ENCODE measurements at regions not wholly inside any gene's neighbourhood (a gene's known extent, or its start where the extent isn't known, plus 50 kb on each side); places are given as distances from the start of the nearest gene placed in this dataset.
"Not testable (repeated sequence)": the region's sequence is repeated elsewhere in the genome, so short reads cannot be mapped to it uniquely, and the experiment has no call there.

DNA sequence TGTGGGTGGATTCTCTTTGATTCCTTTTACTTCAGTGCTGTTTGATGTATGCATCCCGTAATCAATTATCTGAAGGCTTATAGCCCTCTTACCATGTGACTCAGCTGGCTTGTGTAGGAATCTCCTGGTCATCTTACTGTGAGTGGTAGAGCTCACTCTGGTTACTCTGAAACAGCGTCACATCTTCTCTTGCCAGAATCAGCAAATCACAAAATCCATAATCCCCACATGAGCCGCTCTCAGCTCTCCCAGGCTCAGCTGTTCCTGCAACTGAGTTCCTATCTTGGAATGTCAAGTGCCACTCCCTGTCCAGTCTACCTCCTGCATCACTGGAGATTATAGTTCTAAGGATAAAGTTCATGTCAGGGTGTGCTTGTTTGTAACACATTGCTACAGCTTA is 278.0 kb downstream of the FBXO8 start:
- Histone ChIP-seq H3K27me3 (no peaks in the 10 kb centered on the region), H3K9ac (no peak overlapping the region), H3K79me2 (ENCODE audit: low read depth) (no peaks in the 10 kb centered on the region), H2AFZ (replicated peaks) (no peak overlapping the region), H3K4me3 (no peak overlapping the region), H3K9me3 (ENCODE audit: low read depth) (no peaks in the 10 kb centered on the region), H3K4me1 (no peaks in the 10 kb centered on the region), H3K36me3 (no peaks in the 10 kb centered on the region), H3F3A (ENCODE audit: low read depth) (no peaks in the 10 kb centered on the region), H3K27ac (no peak overlapping the region), H4K20me1 (ENCODE audit: low read depth) (no peaks in the 10 kb centered on the region), H3K4me2 (no peak overlapping the region)
- no peak for TF ChIP-seq EZH2phosphoT487 (IDR thresholded peaks at IDR 0.05)
- no peak for TF ChIP-seq EZH2 (IDR thresholded peaks at IDR 0.05)
- TF ChIP-seq, protein P1, sequence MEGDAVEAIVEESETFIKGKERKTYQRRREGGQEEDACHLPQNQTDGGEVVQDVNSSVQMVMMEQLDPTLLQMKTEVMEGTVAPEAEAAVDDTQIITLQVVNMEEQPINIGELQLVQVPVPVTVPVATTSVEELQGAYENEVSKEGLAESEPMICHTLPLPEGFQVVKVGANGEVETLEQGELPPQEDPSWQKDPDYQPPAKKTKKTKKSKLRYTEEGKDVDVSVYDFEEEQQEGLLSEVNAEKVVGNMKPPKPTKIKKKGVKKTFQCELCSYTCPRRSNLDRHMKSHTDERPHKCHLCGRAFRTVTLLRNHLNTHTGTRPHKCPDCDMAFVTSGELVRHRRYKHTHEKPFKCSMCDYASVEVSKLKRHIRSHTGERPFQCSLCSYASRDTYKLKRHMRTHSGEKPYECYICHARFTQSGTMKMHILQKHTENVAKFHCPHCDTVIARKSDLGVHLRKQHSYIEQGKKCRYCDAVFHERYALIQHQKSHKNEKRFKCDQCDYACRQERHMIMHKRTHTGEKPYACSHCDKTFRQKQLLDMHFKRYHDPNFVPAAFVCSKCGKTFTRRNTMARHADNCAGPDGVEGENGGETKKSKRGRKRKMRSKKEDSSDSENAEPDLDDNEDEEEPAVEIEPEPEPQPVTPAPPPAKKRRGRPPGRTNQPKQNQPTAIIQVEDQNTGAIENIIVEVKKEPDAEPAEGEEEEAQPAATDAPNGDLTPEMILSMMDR (IDR thresholded peaks at IDR 0.05), result no peak
- H3K4me3 Mint-ChIP-seq, result no peak overlapping the region
- peaks cover 3% of the 10 kb centered on the region for H3K27me3 Mint-ChIP-seq (ENCODE audit: insufficient read depth, low read depth)
- H3K27ac Mint-ChIP-seq, result no peak overlapping the region
- no peaks in the 10 kb centered on the region for H3K36me3 Mint-ChIP-seq
- H3K9me3 Mint-ChIP-seq, result no peaks in the 10 kb centered on the region
- H3K4me1 Mint-ChIP-seq, result no peaks in the 10 kb centered on the region
- DNase-seq (ENCODE audit: low spot score), result no peak

DNA sequence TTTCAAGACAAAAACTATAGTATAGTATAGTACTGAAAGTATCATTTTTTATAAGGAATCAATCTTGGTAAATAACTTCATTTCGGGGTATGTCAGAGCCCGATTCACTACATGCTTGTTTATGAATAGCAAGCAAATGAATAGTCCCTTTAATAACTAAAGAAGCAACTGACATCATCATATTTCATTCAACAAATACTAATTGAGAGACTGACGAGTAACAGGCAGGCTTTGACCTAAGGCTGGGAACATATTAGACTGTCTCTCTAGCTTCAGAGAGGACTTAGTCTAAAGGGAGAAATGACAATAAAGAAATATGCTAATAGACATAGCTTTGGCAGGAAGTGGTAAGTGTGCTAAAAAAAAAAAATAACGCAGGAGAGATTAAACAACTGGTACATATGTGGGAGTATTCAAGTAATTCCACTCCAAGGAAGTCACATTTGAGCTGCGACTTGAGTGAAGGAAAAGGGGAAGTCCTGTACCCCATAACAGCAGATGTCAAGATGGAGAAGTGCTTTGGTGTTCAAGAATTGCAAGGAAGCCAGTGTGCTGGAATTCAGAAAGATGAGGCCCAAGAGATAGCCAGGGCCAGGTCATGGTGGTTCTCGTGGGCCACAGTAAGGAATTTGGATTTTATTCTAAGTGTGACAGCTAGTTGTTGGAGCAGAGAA is 284.9 kb downstream of the FBXO8 start:
- no peak overlapping the region for H3K9ac ChIP-seq
- no peaks in the 10 kb centered on the region for H3K9me3 ChIP-seq (ENCODE audit: low read depth)
- no peaks in the 10 kb centered on the region for H3K4me1 Mint-ChIP-seq
- H3K4me3 ChIP-seq, result no peak overlapping the region
- no peaks in the 10 kb centered on the region for H4K20me1 ChIP-seq (ENCODE audit: low read depth)
- DNase-seq (ENCODE audit: low spot score), result no peak
- H3K27me3 ChIP-seq, result no peaks in the 10 kb centered on the region
- peaks cover 3% of the 10 kb centered on the region for H3K27me3 Mint-ChIP-seq (ENCODE audit: insufficient read depth, low read depth)
- no peaks in the 10 kb centered on the region for H3K4me1 ChIP-seq
- H3F3A ChIP-seq (ENCODE audit: low read depth), result no peaks in the 10 kb centered on the region
- no peaks in the 10 kb centered on the region for H3K79me2 ChIP-seq (ENCODE audit: low read depth)
- no peak for TF ChIP-seq EZH2 (IDR thresholded peaks at IDR 0.05)
- no peak for TF ChIP-seq EZH2phosphoT487 (IDR thresholded peaks at IDR 0.05)
- TF ChIP-seq, protein P1 (IDR thresholded peaks at IDR 0.05), result no peak
- no peaks in the 10 kb centered on the region for H3K9me3 Mint-ChIP-seq
- H3K36me3 ChIP-seq, result no peaks in the 10 kb centered on the region
- H3K4me2 ChIP-seq, result no peak overlapping the region
- H2AFZ ChIP-seq (replicated peaks), result no peak overlapping the region
- no peaks in the 10 kb centered on the region for H3K36me3 Mint-ChIP-seq
- H3K27ac Mint-ChIP-seq, result no peak overlapping the region
- H3K27ac ChIP-seq, result no peak overlapping the region
- H3K4me3 Mint-ChIP-seq, result no peak overlapping the region

DNA sequence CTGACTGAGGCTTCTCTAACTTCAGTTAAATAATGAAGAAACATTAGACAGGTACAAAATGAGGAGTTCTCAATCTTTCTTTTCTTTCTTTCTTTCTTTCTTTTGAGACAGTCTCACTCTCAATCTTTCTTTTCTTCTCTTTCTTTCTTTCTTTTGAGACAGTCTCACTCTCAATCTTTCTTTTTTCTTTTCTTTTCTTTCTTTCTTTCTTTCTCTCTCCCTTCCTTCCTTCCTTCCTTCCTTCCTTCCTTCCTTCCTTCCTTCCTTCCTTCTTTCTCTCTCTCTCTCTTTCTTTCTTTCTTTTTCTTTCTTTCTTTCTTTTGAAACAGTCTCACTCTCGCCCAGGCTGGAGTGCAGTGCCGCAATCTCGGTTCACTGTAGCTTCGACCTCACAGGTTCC is 287.7 kb downstream of the FBXO8 start:
- H3K9me3 ChIP-seq (ENCODE audit: low read depth); H3K4me1 Mint-ChIP-seq; H3K27ac Mint-ChIP-seq; H3K4me2 ChIP-seq; H3K36me3 Mint-ChIP-seq; H3K27ac ChIP-seq; H3K79me2 ChIP-seq (ENCODE audit: low read depth); H2AFZ ChIP-seq (replicated peaks); H3F3A ChIP-seq (ENCODE audit: low read depth); H3K9me3 Mint-ChIP-seq; H4K20me1 ChIP-seq (ENCODE audit: low read depth); H3K4me3 Mint-ChIP-seq; H3K27me3 ChIP-seq; H3K4me1 ChIP-seq; H3K36me3 ChIP-seq; H3K27me3 Mint-ChIP-seq (ENCODE audit: insufficient read depth, low read depth); H3K4me3 ChIP-seq; H3K9ac ChIP-seq; DNase-seq (ENCODE audit: low spot score): not testable (repeated sequence)

DNA sequence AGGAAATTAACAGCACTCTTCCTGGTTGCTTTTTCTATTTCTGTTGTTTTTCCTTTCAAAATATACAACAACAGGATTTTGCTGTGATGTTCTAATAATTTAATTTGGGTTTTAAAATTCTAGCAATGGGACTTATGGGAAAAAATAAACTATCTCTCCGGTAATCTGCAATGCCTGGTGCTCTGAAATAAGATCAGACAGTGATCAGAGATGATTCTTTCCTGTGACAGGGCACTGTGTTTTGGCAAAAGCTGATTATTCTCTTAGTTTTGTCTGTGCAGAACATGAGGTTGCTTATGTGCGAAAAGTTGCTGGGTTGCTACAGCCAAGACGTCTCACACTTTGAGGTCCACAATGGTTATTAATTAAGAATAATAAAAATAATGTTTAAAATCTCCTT is 291.7 kb downstream of the FBXO8 start:
- Histone ChIP-seq H3K9me3 (ENCODE audit: low read depth) (no peaks in the 10 kb centered on the region), H4K20me1 (ENCODE audit: low read depth) (no peaks in the 10 kb centered on the region), H3K4me2 (no peak overlapping the region), H3K27ac (no peak overlapping the region), H3F3A (ENCODE audit: low read depth) (no peaks in the 10 kb centered on the region), H3K27me3 (no peaks in the 10 kb centered on the region), H3K9ac (no peak overlapping the region), H3K79me2 (ENCODE audit: low read depth) (no peaks in the 10 kb centered on the region), H3K4me1 (peaks cover 10% of the 10 kb centered on the region), H2AFZ (replicated peaks) (no peak overlapping the region), H3K4me3 (no peak overlapping the region), H3K36me3 (no peaks in the 10 kb centered on the region)
- Mint-ChIP-seq H3K27ac (no peak overlapping the region), H3K4me3 (no peak overlapping the region), H3K27me3 (ENCODE audit: insufficient read depth, low read depth) (no peaks in the 10 kb centered on the region), H3K4me1 (no peaks in the 10 kb centered on the region), H3K9me3 (no peaks in the 10 kb centered on the region), H3K36me3 (no peaks in the 10 kb centered on the region)
- TF ChIP-seq, protein P1 (IDR thresholded peaks at IDR 0.05), result no peak
- no peak for TF ChIP-seq EZH2 (IDR thresholded peaks at IDR 0.05)
- no peak for TF ChIP-seq EZH2phosphoT487 (IDR thresholded peaks at IDR 0.05)
- no peak for DNase-seq (ENCODE audit: low spot score)
